PC-3 (cell line): ENCODE measurements at regions not wholly inside any gene's neighbourhood (a gene's known extent, or its start where the extent isn't known, plus 50 kb on each side); places are given as distances from the start of the nearest gene placed in this dataset.

Experiments
- EZH2 ChIP-seq: fragments of 300-600 bp; sonication (generic); IDR thresholded peaks from one replicate; pipeline ENCODE4 v1.6.1; 2017; ENCODE audit warnings: antibody characterized with exemption, mild to moderate bottlenecking, low read length; ENCODE audit not compliant: unreplicated experiment
- EZH2phosphoT487 ChIP-seq: fragments of 300-600 bp; sonication (generic); IDR thresholded peaks from 2 replicates; pipeline ENCODE4 v1.6.1; 2018; ENCODE audit warnings: mild to moderate bottlenecking, antibody characterized with exemption, low read length, borderline replicate concordance
- TF ChIP-seq, protein P1 (sequence below): fragments of 300-600 bp; sonication (generic); conservative IDR thresholded peaks from 2 replicates; pipeline ENCODE4 v1.5.1; 2017; ENCODE audit warnings: antibody characterized with exemption, low read depth, mild to moderate bottlenecking, low read length

GRCh38 chr15:81547521-81548132, 173.6 kb upstream of the TMC3 start:
- TF ChIP-seq, protein P1, sequence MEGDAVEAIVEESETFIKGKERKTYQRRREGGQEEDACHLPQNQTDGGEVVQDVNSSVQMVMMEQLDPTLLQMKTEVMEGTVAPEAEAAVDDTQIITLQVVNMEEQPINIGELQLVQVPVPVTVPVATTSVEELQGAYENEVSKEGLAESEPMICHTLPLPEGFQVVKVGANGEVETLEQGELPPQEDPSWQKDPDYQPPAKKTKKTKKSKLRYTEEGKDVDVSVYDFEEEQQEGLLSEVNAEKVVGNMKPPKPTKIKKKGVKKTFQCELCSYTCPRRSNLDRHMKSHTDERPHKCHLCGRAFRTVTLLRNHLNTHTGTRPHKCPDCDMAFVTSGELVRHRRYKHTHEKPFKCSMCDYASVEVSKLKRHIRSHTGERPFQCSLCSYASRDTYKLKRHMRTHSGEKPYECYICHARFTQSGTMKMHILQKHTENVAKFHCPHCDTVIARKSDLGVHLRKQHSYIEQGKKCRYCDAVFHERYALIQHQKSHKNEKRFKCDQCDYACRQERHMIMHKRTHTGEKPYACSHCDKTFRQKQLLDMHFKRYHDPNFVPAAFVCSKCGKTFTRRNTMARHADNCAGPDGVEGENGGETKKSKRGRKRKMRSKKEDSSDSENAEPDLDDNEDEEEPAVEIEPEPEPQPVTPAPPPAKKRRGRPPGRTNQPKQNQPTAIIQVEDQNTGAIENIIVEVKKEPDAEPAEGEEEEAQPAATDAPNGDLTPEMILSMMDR: no peak
- TF ChIP-seq EZH2: no peak
- TF ChIP-seq EZH2phosphoT487: no peak
